COLO668 (cell line): ENCODE measurements at regions not wholly inside any gene's neighbourhood (a gene's known extent, or its start where the extent isn't known, plus 50 kb on each side); places are given as distances from the start of the nearest gene placed in this dataset.
A peak's percentile ranks its signal among the peaks of the same experiment; 100 is the strongest.

ENCODE experiments used
- DNase-seq: peaks from one replicate; lab custom pipeline; 2025; ENCODE audit not compliant: unreplicated experiment; lab: John Stamatoyannopoulos, UW

GRCh38 chr1:22284906-22285548, 142.1 kb upstream of the WNT4 start:
- no peak for DNase-seq

- DNase-seq = no peak
These were observed 142.9 kb upstream of the WNT4 start for GRCh38 chr1:22285549-22286396.

DNA sequence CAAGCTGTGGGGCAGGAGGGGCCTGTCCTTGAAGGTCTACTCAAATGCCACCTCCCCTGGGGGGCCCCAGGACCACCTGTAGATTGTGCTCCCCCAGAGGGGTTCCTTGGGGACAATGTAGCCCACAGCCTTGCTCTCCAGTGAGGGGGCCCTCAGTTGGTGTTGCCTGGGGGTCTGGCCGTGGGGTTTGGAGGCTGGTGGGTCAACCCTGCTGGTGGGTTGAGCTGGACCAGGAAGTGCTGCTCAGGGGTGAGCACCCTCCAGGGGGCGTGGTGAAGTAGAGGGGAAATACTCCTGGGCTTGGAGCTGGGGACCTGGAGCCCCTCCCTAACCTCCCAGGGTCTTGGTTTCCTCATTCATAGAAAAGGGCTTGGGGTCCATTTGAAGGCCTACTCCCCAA, 143.6 kb upstream of the WNT4 start:
- no peak for DNase-seq

DNA sequence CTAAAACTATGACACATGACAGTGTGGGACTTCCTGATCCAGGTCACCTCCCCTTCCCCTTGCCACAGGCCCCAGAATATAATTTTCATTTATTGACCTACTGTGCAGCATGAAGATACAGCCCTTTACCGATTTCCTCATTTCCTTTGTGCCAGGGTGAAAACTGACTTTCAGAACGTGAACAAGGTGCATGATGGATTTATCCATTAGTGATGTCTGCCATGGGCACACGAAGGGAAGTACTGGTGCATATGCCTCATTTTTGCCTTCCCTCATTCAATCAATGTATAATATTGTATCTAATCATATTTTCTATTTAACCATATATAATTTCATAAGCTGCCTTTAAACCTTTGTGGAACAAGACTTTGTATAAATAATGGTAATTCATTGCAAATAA, 144.4 kb upstream of the WNT4 start:
- DNase-seq = no peak

DNA sequence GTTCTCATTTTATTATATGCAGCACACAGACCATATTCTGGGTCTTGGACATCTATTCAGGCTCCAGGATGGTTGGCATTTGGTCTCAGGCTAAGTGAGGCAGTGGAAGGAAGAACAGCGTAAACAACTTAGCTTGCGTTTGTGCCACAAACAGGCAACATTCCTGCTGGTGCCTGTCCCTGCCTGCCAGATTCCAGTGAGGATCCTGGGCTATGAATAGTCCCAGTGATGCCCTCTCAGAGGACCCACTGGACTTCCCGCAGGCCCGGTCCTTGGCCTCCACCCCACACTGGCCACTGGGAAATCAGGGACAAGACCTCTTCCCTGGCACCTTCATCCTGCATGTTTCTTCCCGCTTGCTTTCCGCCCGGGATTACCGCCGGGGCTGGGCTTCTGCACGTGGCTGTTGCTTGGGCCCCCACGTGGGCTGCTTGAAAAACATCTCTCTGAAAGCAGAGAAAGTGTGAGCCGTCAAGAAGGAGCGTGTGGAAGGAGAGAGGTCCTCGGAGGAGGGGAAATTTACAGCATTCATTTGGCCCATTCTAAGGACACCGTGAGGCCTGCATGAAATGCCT, 145.1 kb upstream of the WNT4 start:
- no peak for DNase-seq

GRCh38 chr1:22288593-22289241, 145.8 kb upstream of the WNT4 start:
- DNase-seq = no peak

DNA sequence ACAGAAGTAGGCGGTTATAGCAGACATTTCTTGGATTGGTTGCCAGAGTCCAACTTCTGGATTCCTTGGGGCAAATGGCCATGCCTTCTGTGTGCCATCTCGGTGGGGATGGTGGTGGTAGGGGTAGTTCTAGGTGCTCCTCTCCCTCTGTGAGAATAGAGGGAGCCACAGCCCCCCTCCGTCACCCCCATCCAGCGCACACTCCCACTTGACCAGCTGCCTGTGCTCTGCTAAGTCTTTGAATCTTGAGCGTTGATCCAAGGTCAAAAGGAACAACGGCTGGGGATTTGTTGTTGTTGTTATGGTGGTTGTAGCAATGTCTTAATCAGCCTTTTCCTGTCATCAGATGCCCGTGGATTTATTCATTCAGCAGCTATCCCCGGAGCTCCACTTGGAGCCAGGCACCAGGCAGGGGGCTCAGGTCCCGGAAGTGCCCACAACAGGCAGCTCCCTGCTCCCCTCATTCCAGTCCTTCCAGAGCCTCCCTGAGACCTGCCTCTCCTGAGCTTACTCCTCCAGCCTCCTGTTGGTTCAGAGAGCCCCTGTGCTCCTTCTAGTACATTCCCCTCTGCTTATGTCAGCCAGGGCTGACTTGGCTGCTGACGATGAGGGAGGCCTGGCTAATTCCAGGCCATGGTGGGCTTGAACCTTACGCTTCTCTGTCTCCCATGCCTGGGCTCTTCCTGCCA, 146.6 kb upstream of the WNT4 start:
- DNase-seq = no peak

GRCh38 chr1:22290157-22290556, 147.3 kb upstream of the WNT4 start:
- no peak for DNase-seq

- no peak for DNase-seq
These were observed 147.7 kb upstream of the WNT4 start for GRCh38 chr1:22290611-22291010.

GRCh38 chr1:22291057-22291456, 148.2 kb upstream of the WNT4 start:
- DNase-seq = no peak

- no peak for DNase-seq
These were observed 148.6 kb upstream of the WNT4 start for GRCh38 chr1:22291494-22291893.

DNA sequence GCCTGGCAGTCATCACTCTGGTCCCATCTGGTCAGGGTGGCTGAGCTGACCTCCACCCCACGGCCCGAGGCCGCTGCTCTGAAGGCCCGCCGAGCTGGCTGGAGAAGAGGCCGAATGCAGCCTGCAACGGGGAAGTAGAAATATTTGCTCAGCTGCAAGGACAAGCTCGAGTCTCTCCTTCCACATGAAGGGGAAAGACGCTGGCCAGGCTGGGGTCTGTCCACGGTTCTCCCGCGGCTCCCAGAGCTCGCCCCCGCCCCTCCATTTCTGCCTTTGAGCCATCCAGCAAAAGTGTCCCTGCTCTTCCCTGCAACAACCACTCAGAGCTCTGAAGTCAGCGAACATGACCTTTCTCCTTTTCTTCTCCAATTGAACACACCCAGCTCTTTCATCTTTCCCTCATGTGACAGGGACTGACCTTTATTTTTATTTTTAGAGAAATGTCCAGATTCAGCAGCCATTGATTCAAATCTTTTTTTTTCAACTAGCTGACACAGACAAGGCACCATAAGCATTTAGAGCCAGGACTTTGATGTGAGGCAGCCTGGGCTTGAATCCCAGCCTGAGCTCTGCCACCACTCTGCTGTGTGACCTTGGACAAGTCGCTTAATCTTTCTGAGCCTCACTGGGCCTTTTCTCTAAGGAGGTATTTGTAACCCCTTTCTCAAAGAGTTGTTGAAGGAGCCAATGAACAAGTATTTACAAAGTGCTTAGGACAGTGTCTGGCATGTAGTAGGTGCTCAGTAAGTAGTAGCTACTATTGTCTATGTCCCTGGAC, 149.3 kb upstream of the WNT4 start:
- peak; percentile 47 for DNase-seq

DNA sequence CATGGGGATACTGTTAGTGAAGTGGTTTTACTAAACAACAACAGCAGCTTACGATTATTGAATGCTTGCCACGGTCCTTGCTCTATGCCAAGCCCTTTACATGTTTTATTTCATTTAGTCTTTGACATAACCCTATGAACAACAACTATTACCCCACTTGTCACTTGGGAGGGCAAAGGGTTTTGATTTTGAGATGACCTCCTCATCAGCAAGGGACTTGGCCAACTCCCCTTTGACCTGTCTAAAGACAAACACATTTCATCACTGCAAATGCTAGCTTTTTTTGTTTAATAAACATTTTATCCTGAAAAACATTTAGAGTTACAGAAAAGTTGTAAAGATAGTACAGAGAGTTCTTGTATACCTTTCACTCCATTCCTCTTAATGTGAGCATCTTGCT, 152.5 kb upstream of the WNT4 start:
- DNase-seq = no peak

DNA sequence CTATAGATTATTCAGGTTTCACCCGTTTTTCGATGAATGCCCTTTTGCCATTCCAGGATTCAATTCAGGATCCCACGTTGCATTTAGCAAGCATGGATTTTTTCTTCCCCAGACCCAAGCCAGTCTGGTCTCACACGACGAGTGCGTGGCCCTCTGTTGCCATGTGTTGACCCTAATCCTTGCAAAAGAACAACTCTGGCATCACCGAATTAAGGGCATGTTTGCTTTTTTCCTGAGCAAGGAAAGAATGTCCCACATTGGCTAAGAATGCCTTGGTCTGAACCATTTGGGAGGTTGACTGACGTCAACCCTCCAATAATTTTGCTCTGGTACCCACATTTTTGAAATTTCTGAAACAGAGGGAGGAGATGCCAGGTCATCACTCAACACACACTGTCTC, 153.0 kb upstream of the WNT4 start:
- no peak for DNase-seq

- DNase-seq = no peak
These were observed 154.0 kb upstream of the WNT4 start for GRCh38 chr1:22296701-22297591.

- DNase-seq = no peak
These were observed 153.7 kb upstream of the ZBTB40 start for GRCh38 chr1:22297999-22298398.

- DNase-seq = no peak
These were observed 147.8 kb upstream of the ZBTB40 start for GRCh38 chr1:22303816-22304215.

- no peak for DNase-seq
These were observed 142.1 kb upstream of the ZBTB40 start for GRCh38 chr1:22309572-22309971.

DNA sequence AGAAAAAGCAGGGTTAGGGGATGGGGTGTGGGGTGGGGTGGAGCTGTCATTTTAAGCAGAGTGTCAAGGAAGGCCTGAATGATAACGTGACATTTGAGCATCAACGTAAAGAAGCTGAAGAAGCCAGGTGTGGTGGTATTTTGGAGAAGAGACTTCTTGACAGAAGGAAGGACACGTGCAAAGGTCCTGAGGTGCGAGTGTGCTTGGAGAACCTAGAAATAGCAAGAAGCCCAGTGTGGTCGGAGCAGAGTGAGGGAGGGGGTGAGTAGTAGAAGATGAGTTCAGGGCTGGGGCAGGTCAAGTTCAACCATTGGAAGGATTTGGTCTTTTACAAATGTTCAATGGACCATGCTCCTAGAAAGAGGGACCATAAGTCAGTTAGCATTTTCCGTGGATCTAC, 140.2 kb upstream of the ZBTB40 start:
- DNase-seq = no peak
